SK-N-SH (cell line): ENCODE measurements at regions not wholly inside any gene's neighbourhood (a gene's known extent, or its start where the extent isn't known, plus 50 kb on each side); places are given as distances from the start of the nearest gene placed in this dataset.

Experiments used
- CTCF ChIA-PET: fragments of 300-600, 350-600 bp; formaldehyde crosslinking; extraction: SDS; loops from one replicate; lab custom pipeline; 2021; lab: Yijun Ruan, JAX
- POLR2A ChIA-PET: fragments of 350-600 bp; sonication (Branson Sonifier 250); formaldehyde crosslinking; extraction: SDS; loops from one replicate; lab custom pipeline; 2020; ENCODE audit warnings: antibody characterized with exemption, inconsistent platforms; lab: Yijun Ruan, JAX
- DNase-seq: peaks from one replicate; pipeline ENCODE4 v3.0.0; 2012
- H2AFZ ChIP-seq: fragments of 200-600 bp; sonication (generic); 2 replicates; pipeline ENCODE4 v1.8.1; 2016; ENCODE audit warnings: antibody characterized with exemption, mild to moderate bottlenecking, low read depth
- H3F3A ChIP-seq: fragments of 200-600 bp; sonication (generic); replicated peaks from 2 replicates; pipeline ENCODE3; 2016; ENCODE audit warnings: antibody characterized with exemption, mild to moderate bottlenecking; ENCODE audit not compliant: insufficient read depth
- H3K27ac ChIP-seq, 2 experiments: fragments of 200-500 bp in 1 of 2; fragments of 200-600 bp in 1 of 2; sonication (Bioruptor generic) in 1 of 2; sonication (generic), shearing (Covaris generic) in 1 of 2; 2 replicates each; pipeline versions ENCODE4 v1.5.1 to v1.6.1; 2014 to 2016; ENCODE audit warnings: low read depth in 2 of 2, inconsistent platforms in 1 of 2, low read length in 1 of 2, mild to moderate bottlenecking in 1 of 2, mixed read lengths in 1 of 2
- H3K27me3 ChIP-seq: fragments of 200-600 bp; sonication (generic), shearing (Covaris generic); 2 replicates; pipeline ENCODE4 v1.6.1; 2016; ENCODE audit warnings: mixed run types; ENCODE audit not compliant: insufficient read depth
- H3K36me3 ChIP-seq, 2 experiments: fragments of 200-500 bp in 1 of 2; fragments of 200-600 bp in 1 of 2; sonication (Bioruptor generic) in 1 of 2; sonication (generic) in 1 of 2; replicated peaks in 1 of 2; 2 replicates each; pipeline versions ENCODE3 to v1.5.1; 2014 to 2016; ENCODE audit warnings: low read length in 1 of 2, mild to moderate bottlenecking in 1 of 2; ENCODE audit not compliant: insufficient read depth in 2 of 2, control insufficient read depth in 1 of 2
- H3K4me1 ChIP-seq, 2 experiments: fragments of 200-500 bp in 1 of 2; fragments of 200-600 bp in 1 of 2; sonication (Bioruptor generic) in 1 of 2; sonication (generic), shearing (Covaris generic) in 1 of 2; 2 replicates each; pipeline versions ENCODE4 v1.5.1 to v1.6.1; 2014 to 2016; ENCODE audit warnings: low read depth in 1 of 2, low read length in 1 of 2, mixed run types in 1 of 2; ENCODE audit not compliant: insufficient read depth in 2 of 2, control insufficient read depth in 1 of 2
- H3K4me2 ChIP-seq: fragments of 200-600 bp; sonication (generic), shearing (Covaris generic); 2 replicates; pipeline ENCODE4 v1.6.1; 2017; ENCODE audit warnings: mixed run types
- H3K4me3 ChIP-seq, 2 experiments: fragments of 200-500 bp in 1 of 2; fragments of 200-600 bp in 1 of 2; sonication (Bioruptor generic) in 1 of 2; sonication (generic), shearing (Covaris generic) in 1 of 2; 2 replicates each; pipeline versions ENCODE4 v1.5.1 to v1.8.1; 2014 to 2016; ENCODE audit warnings: low read depth in 2 of 2, inconsistent platforms in 1 of 2, low read length in 1 of 2, mild to moderate bottlenecking in 1 of 2, mixed read lengths in 1 of 2, moderate library complexity in 1 of 2
- H3K79me2 ChIP-seq: fragments of 200-600 bp; sonication (generic); 2 replicates; pipeline ENCODE4 v1.8.1; 2017; ENCODE audit warnings: mild to moderate bottlenecking; ENCODE audit not compliant: insufficient read depth
- H3K9ac ChIP-seq: fragments of 200-600 bp; sonication (generic); 2 replicates; pipeline ENCODE4 v1.6.1; 2017; ENCODE audit warnings: mixed run types
- H3K9me2 ChIP-seq: fragments of 200-600 bp; sonication (generic); 2 replicates; pipeline ENCODE4 v1.6.1; 2017; ENCODE audit warnings: mixed run types
- H3K9me3 ChIP-seq: fragments of 200-600 bp; sonication (generic); 2 replicates; pipeline ENCODE4 v1.6.1; 2017; ENCODE audit warnings: mixed run types, mild to moderate bottlenecking, moderate library complexity
- H4K20me1 ChIP-seq: fragments of 200-600 bp; sonication (generic); 2 replicates; pipeline ENCODE4 v1.6.1; 2017; ENCODE audit warnings: mild to moderate bottlenecking, mixed run types; ENCODE audit not compliant: insufficient read depth
- EP300 ChIP-seq, 2 experiments: IDR thresholded peaks; 2 replicates each; pipeline versions ENCODE4 v1.4.0 to v1.6.1; 2012; ENCODE audit warnings: borderline replicate concordance in 1 of 2, low read depth in 1 of 2, low read length in 1 of 2
- FOXM1 ChIP-seq: IDR thresholded peaks from 2 replicates; pipeline ENCODE4 v1.4.0; 2012; ENCODE audit warnings: low read depth, mild to moderate bottlenecking
- GABPA ChIP-seq: IDR thresholded peaks from 2 replicates; pipeline ENCODE4 v1.4.0; 2012; ENCODE audit warnings: low read depth, mild to moderate bottlenecking
- MEF2A ChIP-seq: IDR thresholded peaks from 2 replicates; pipeline ENCODE4 v1.4.0; 2012; ENCODE audit warnings: low read depth, borderline replicate concordance
- NFIC ChIP-seq: IDR thresholded peaks from 2 replicates; pipeline ENCODE4 v1.4.0; 2012; ENCODE audit warnings: borderline replicate concordance
- NRF1 ChIP-seq: IDR thresholded peaks from 2 replicates; pipeline ENCODE4 v1.6.1; 2012; ENCODE audit warnings: low read depth, mild to moderate bottlenecking, low read length
- RCOR1 ChIP-seq: fragments of 150-350 bp; IDR thresholded peaks from 2 replicates; pipeline ENCODE4 v1.6.1; 2017; ENCODE audit warnings: antibody characterized with exemption, low read length
- RFX5 ChIP-seq: IDR thresholded peaks from 2 replicates; pipeline ENCODE4 v1.6.1; 2012; ENCODE audit warnings: mild to moderate bottlenecking, improper control_type of control experiment, low read length
- SIN3A ChIP-seq: IDR thresholded peaks from 2 replicates; pipeline ENCODE4 v1.6.1; 2012; ENCODE audit warnings: low read depth, mild to moderate bottlenecking, low read length, moderate library complexity, borderline replicate concordance
- TCF12 ChIP-seq: IDR thresholded peaks from 2 replicates; pipeline ENCODE4 v1.4.0; 2012
- YY1 ChIP-seq: IDR thresholded peaks from 2 replicates; pipeline ENCODE4 v1.4.0; 2012; ENCODE audit warnings: low read depth, mild to moderate bottlenecking
- WGBS: methylation state at CpG from one replicate; pipeline ENCODE4 v1.1.6; 2017; ENCODE audit warnings: low lambda C conversion rate; 5-methylcytosine and 5-hydroxymethylcytosine counted together
- TF ChIP-seq, protein P1 (sequence below): IDR thresholded peaks from 2 replicates; pipeline ENCODE4 v1.4.0; 2012; ENCODE audit warnings: low read depth
- TF ChIP-seq, protein P2 (sequence below): IDR thresholded peaks from 2 replicates; pipeline ENCODE4 v1.4.0; 2012; ENCODE audit warnings: low read depth, borderline replicate concordance
- TF ChIP-seq, protein P3 (sequence below): fragments of 200-600 bp; sonication (generic); IDR thresholded peaks from 2 replicates; pipeline ENCODE4 v1.6.1; 2017; ENCODE audit warnings: antibody characterized with exemption, mild to moderate bottlenecking, moderate library complexity
- TF ChIP-seq, protein P4 (sequence below): fragments of 150-350 bp; IDR thresholded peaks from 2 replicates; pipeline ENCODE4 v1.6.1; 2017; ENCODE audit warnings: antibody characterized with exemption, low read length, low read depth, borderline replicate concordance
- TF ChIP-seq, protein P5 (sequence below): fragments of 150-350 bp; IDR thresholded peaks from 2 replicates; pipeline ENCODE4 v1.6.1; 2016; ENCODE audit warnings: mild to moderate bottlenecking, low read depth, low read length

DNA sequence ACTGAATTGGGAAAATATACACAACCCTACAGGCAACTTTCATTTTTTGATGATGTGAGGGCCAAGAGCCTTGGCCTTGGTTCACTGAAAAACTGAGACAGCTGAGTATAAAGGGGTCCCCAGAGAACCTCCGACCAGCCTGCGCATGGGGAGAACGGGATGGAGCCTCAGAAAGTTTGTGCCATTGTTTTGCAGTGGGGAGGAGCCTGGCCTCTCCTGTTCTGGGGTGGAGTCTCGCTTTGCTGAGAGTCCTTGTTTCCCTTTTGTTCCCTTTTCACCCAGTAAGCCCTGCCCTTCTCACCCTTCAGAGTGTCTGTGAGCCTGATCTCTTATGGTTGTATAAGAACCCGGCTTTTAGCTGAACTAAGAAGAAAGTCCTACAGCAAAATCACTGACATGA is 193.2 kb upstream of the AKR1E2 start:
- H3K9me2 ChIP-seq: no peaks in the 10 kb centered on the region
- ChIA-PET POLR2A (no interaction called here), CTCF (no interaction called here)
- H3K27me3 ChIP-seq: no peaks in the 10 kb centered on the region
- no peak overlapping the region for H3K4me2 ChIP-seq
- no peaks in the 10 kb centered on the region for H3K36me3 ChIP-seq
- H3K4me3 ChIP-seq: no peak overlapping the region
- no peaks in the 10 kb centered on the region for H4K20me1 ChIP-seq
- H3K9ac ChIP-seq: no peak overlapping the region
- whole genome bisulfite sequencing: 97% methylated on average over 5 of the region's 5 CpGs
- H3F3A ChIP-seq: no peaks in the 10 kb centered on the region
- H2AFZ ChIP-seq: no peak overlapping the region
- H3K4me1 ChIP-seq: no peaks in the 10 kb centered on the region; a peak in 1 of 4 replicates
- TF ChIP-seq MEF2A (no peak), NFIC (no peak), NRF1 (no peak), EP300 (IDR thresholded peaks at IDR 0.05; ENCODE audit: borderline replicate concordance in 1 of 2, low read depth in 1 of 2, low read length in 1 of 2) (no peak), FOXM1 (no peak), SIN3A (no peak), TCF12 (no peak), GABPA (no peak), RCOR1 (no peak), RFX5 (no peak), YY1 (no peak)
- TF ChIP-seq, protein P1, sequence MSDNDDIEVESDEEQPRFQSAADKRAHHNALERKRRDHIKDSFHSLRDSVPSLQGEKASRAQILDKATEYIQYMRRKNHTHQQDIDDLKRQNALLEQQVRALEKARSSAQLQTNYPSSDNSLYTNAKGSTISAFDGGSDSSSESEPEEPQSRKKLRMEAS: no peak
- TF ChIP-seq, protein P2, sequence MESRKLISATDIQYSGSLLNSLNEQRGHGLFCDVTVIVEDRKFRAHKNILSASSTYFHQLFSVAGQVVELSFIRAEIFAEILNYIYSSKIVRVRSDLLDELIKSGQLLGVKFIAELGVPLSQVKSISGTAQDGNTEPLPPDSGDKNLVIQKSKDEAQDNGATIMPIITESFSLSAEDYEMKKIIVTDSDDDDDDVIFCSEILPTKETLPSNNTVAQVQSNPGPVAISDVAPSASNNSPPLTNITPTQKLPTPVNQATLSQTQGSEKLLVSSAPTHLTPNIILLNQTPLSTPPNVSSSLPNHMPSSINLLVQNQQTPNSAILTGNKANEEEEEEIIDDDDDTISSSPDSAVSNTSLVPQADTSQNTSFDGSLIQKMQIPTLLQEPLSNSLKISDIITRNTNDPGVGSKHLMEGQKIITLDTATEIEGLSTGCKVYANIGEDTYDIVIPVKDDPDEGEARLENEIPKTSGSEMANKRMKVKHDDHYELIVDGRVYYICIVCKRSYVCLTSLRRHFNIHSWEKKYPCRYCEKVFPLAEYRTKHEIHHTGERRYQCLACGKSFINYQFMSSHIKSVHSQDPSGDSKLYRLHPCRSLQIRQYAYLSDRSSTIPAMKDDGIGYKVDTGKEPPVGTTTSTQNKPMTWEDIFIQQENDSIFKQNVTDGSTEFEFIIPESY: no peak
- TF ChIP-seq, protein P3, sequence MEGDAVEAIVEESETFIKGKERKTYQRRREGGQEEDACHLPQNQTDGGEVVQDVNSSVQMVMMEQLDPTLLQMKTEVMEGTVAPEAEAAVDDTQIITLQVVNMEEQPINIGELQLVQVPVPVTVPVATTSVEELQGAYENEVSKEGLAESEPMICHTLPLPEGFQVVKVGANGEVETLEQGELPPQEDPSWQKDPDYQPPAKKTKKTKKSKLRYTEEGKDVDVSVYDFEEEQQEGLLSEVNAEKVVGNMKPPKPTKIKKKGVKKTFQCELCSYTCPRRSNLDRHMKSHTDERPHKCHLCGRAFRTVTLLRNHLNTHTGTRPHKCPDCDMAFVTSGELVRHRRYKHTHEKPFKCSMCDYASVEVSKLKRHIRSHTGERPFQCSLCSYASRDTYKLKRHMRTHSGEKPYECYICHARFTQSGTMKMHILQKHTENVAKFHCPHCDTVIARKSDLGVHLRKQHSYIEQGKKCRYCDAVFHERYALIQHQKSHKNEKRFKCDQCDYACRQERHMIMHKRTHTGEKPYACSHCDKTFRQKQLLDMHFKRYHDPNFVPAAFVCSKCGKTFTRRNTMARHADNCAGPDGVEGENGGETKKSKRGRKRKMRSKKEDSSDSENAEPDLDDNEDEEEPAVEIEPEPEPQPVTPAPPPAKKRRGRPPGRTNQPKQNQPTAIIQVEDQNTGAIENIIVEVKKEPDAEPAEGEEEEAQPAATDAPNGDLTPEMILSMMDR: no peak
- TF ChIP-seq, protein P4, sequence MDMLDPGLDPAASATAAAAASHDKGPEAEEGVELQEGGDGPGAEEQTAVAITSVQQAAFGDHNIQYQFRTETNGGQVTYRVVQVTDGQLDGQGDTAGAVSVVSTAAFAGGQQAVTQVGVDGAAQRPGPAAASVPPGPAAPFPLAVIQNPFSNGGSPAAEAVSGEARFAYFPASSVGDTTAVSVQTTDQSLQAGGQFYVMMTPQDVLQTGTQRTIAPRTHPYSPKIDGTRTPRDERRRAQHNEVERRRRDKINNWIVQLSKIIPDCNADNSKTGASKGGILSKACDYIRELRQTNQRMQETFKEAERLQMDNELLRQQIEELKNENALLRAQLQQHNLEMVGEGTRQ: no peak
- TF ChIP-seq, protein P5, sequence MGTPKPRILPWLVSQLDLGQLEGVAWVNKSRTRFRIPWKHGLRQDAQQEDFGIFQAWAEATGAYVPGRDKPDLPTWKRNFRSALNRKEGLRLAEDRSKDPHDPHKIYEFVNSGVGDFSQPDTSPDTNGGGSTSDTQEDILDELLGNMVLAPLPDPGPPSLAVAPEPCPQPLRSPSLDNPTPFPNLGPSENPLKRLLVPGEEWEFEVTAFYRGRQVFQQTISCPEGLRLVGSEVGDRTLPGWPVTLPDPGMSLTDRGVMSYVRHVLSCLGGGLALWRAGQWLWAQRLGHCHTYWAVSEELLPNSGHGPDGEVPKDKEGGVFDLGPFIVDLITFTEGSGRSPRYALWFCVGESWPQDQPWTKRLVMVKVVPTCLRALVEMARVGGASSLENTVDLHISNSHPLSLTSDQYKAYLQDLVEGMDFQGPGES: no peak
- H3K27ac ChIP-seq: no peak overlapping the region
- H3K79me2 ChIP-seq: no peaks in the 10 kb centered on the region
- DNase-seq: no peak
- H3K9me3 ChIP-seq: no peaks in the 10 kb centered on the region
